Fibroblast of lung (primary cell): ENCODE measurements at regions not wholly inside any gene's neighbourhood (a gene's known extent, or its start where the extent isn't known, plus 50 kb on each side); places are given as distances from the start of the nearest gene placed in this dataset.

Source experiments
- DNase-seq, 2 donors: peaks; one replicate each; pipeline versions ENCODE4 v3.0.0 to v3.0.0-alpha.2; 2010; ENCODE audit warnings: low read depth in 2 of 2
- H2AFZ ChIP-seq: 2 replicates; pipeline ENCODE4 v1.5.1; 2012; ENCODE audit warnings: low read length, control low read depth, inconsistent platforms
- H3K27ac ChIP-seq: 2 replicates; pipeline ENCODE4 v1.5.1; 2011; ENCODE audit warnings: low read length, control low read depth; ENCODE audit not compliant: insufficient read depth
- H3K27me3 ChIP-seq: 2 replicates; pipeline ENCODE4 v1.5.1; 2011; ENCODE audit warnings: mild to moderate bottlenecking, low read length; ENCODE audit not compliant: control insufficient read depth, insufficient read depth
- H3K36me3 ChIP-seq: 2 replicates; pipeline ENCODE4 v1.5.1; 2011; ENCODE audit warnings: low read length; ENCODE audit not compliant: control insufficient read depth, insufficient read depth
- H3K4me1 ChIP-seq: 2 replicates; pipeline ENCODE4 v1.5.1; 2011; ENCODE audit warnings: low read length; ENCODE audit not compliant: control insufficient read depth, insufficient read depth; ENCODE audit errors: extremely low read depth
- H3K4me2 ChIP-seq: 2 replicates; pipeline ENCODE4 v1.5.1; 2011; ENCODE audit warnings: low read length, control low read depth; ENCODE audit not compliant: insufficient read depth; ENCODE audit errors: extremely low read depth
- H3K4me3 ChIP-seq, 4 experiments: fragments of 200-600 bp in 1 of 4; sonication (generic) in 1 of 4; replicated peaks in 1 of 4; 2 replicates each; pipeline ENCODE4 v1.5.1; 2011 to 2016; ENCODE audit warnings: low read length in 4 of 4, low read depth in 3 of 4, mild to moderate bottlenecking in 3 of 4, control low read depth in 2 of 4, inconsistent platforms in 1 of 4, mixed read lengths in 1 of 4; ENCODE audit not compliant: insufficient read depth in 1 of 4; ENCODE audit errors: control extremely low read depth in 1 of 4
- H3K79me2 ChIP-seq: 2 replicates; pipeline ENCODE4 v1.5.1; 2012; ENCODE audit warnings: mild to moderate bottlenecking, low read length, inconsistent platforms; ENCODE audit not compliant: control insufficient read depth, insufficient read depth
- H3K9ac ChIP-seq: 2 replicates; pipeline ENCODE4 v1.5.1; 2011; ENCODE audit warnings: mild to moderate bottlenecking, low read length, control low read depth; ENCODE audit not compliant: insufficient read depth
- H3K9me3 ChIP-seq: 2 replicates; pipeline ENCODE4 v1.5.1; 2012; ENCODE audit warnings: low read depth, low read length; ENCODE audit not compliant: control insufficient read depth, insufficient read depth
- H4K20me1 ChIP-seq: 2 replicates; pipeline ENCODE4 v1.5.1; 2011; ENCODE audit warnings: low read length; ENCODE audit not compliant: control insufficient read depth, insufficient read depth; ENCODE audit errors: extremely low read depth
- CTCF ChIP-seq, 2 donors: IDR thresholded peaks in 1 of 2; conservative IDR thresholded peaks in 1 of 2; 1 replicate in 1 of 2; 2 replicates in 1 of 2; pipeline ENCODE4 v1.5.1; 2011 to 2012; ENCODE audit warnings: low read length in 2 of 2, control low read depth in 1 of 2, inconsistent platforms in 1 of 2, low read depth in 1 of 2, mild to moderate bottlenecking in 1 of 2
- EZH2 ChIP-seq: IDR thresholded peaks from 2 replicates; pipeline ENCODE4 v1.5.1; 2012; ENCODE audit warnings: low read length, control low read depth, mild to moderate bottlenecking; ENCODE audit errors: missing control alignments

DNA sequence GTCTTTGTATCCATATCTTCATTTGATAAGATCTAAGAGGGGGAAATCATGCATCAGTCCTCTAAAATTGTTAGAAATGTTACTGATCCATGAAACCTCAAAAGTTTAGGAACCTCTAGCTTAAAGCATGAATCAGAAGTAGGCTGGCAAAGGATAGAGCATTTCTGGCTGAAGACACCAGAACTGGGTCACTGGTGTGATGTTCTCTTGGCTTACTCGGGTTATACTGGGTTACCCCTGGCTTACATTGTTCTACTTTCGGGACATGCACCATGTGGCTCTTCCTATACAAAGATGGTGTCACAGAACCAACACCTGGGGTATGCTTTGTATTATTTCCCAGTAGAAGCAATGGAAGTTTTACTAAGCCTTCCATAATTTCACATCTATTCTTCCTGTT, 83.2 kb upstream of the TNP1 start:
- Histone ChIP-seq H3K4me1 (no peaks in the 10 kb centered on the region), H3K4me3 (no peak overlapping the region), H3K9ac (no peak overlapping the region), H4K20me1 (no peaks in the 10 kb centered on the region), H2AFZ (no peak overlapping the region), H3K27ac (no peak overlapping the region), H3K27me3 (no peaks in the 10 kb centered on the region), H3K4me2 (no peak overlapping the region), H3K36me3 (no peaks in the 10 kb centered on the region), H3K9me3 (no peaks in the 10 kb centered on the region), H3K79me2 (no peaks in the 10 kb centered on the region)
- no peak for TF ChIP-seq CTCF (conservative IDR thresholded peaks at IDR 0.05 in 1 of 2, IDR thresholded peaks at IDR 0.05 in 1 of 2; ENCODE audit: low read depth in 1 of 2, low read length in 2 of 2)
- TF ChIP-seq EZH2: no peak
- no peak for DNase-seq

DNA sequence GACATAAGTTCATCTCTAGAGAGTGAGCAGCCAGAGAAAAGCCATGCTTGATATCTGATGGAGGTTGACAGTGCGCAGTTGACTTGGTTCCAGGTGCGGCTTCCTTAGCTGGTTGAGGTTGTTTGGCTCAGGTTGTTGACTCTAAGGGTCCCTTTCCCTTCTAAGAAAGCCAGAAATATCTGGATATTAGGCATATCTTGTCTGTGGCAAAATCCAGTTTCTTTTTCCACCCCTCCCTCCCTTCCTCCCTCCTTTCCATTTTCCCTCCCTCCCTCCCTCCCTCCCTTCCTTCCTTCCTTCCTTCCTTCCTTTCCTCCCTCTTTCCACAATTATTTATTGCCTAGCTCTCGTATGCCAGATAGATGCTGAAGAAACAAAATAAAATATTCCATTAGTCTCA, 82.6 kb upstream of the TNP1 start:
- Histone ChIP-seq H3K79me2 (no peaks in the 10 kb centered on the region), H2AFZ (no peak overlapping the region), H3K36me3 (no peaks in the 10 kb centered on the region), H3K9me3 (no peaks in the 10 kb centered on the region), H3K4me1 (no peaks in the 10 kb centered on the region), H3K9ac (no peak overlapping the region), H3K4me2 (no peak overlapping the region), H3K27ac (no peak overlapping the region), H4K20me1 (no peaks in the 10 kb centered on the region), H3K4me3 (no peak overlapping the region), H3K27me3 (no peaks in the 10 kb centered on the region)
- DNase-seq: no peak
- TF ChIP-seq EZH2 (no peak), CTCF (conservative IDR thresholded peaks at IDR 0.05 in 1 of 2, IDR thresholded peaks at IDR 0.05 in 1 of 2; ENCODE audit: low read depth in 1 of 2, low read length in 2 of 2) (no peak)

DNA sequence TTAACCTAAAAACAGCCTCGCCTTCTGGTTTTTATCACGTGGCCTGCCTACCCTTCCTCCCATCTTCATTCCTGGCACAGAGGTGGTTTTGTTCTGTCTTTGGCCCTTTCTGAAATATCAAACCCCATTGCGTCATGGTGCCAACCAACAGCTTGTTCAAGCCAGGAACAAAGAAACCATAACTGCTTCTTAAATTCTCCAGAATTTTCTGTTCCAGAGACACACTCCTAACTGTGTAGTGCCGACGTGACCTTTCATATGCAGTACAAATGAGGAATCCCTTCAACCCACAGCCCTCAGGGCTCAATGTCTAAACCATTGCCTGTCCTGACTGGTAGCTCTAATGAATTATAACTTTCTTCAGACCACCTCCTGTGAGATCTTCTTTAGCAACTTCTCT, 82.2 kb upstream of the TNP1 start:
- no peak for TF ChIP-seq EZH2
- no peak for TF ChIP-seq CTCF (conservative IDR thresholded peaks at IDR 0.05 in 1 of 2, IDR thresholded peaks at IDR 0.05 in 1 of 2; ENCODE audit: low read depth in 1 of 2, low read length in 2 of 2)

More for the DNA sequence above, 82.2 kb upstream of the TNP1 start:
- Histone ChIP-seq H3K9ac (no peak overlapping the region), H3K27me3 (no peaks in the 10 kb centered on the region), H3K27ac (no peak overlapping the region), H2AFZ (no peak overlapping the region), H3K4me1 (no peaks in the 10 kb centered on the region), H3K79me2 (no peaks in the 10 kb centered on the region), H3K4me3 (no peak overlapping the region), H3K4me2 (no peak overlapping the region), H4K20me1 (no peaks in the 10 kb centered on the region), H3K36me3 (no peaks in the 10 kb centered on the region), H3K9me3 (no peaks in the 10 kb centered on the region)
- DNase-seq: no peak
